H1 (cell line): ENCODE measurements at regions not wholly inside any gene's neighbourhood (a gene's known extent, or its start where the extent isn't known, plus 50 kb on each side); places are given as distances from the start of the nearest gene placed in this dataset.

ENCODE experiments used
- CTCF ChIA-PET: fragments of 300-600 bp; sonication (Branson Sonifier 250); formaldehyde crosslinking; loops from one replicate; lab custom pipeline; 2021; ENCODE audit not compliant: partially characterized antibody; lab: Charles Lee
- POLR2A ChIA-PET: fragments of 300-600 bp; sonication (Branson Sonifier 250); formaldehyde crosslinking; loops from one replicate; lab custom pipeline; 2021; ENCODE audit warnings: inconsistent platforms; ENCODE audit not compliant: partially characterized antibody; lab: Charles Lee
- DNase-seq, 2 experiments: peaks; one replicate each; pipeline versions ENCODE4 v3.0.0 to v3.0.0-alpha.2; 2010 to 2022; ENCODE audit warnings: low spot score in 2 of 2, low read depth in 1 of 2, mixed read lengths in 1 of 2
- FAIRE-seq: peaks from 2 replicates; lab custom pipeline; 2011; peaks lifted over from hg19 to GRCh38; lab: Jason Lieb, UNC
- H2AFZ ChIP-seq: 2 replicates; pipeline ENCODE4 v1.8.1; 2012; ENCODE audit warnings: low read length, inconsistent platforms
- H2AK5ac ChIP-seq: 2 replicates; pipeline ENCODE4 v1.6.1; 2013; ENCODE audit warnings: low read depth, low read length
- H2BK120ac ChIP-seq: replicated peaks from 2 replicates; pipeline ENCODE3; 2013; ENCODE audit warnings: low read depth, low read length, inconsistent platforms
- H2BK12ac ChIP-seq: 2 replicates; pipeline ENCODE4 v1.6.1; 2013; ENCODE audit warnings: low read depth, low read length
- H2BK15ac ChIP-seq: 2 replicates; pipeline ENCODE4 v1.6.1; 2013; ENCODE audit warnings: low read length
- H2BK20ac ChIP-seq: 2 replicates; pipeline ENCODE4 v1.6.1; 2013; ENCODE audit warnings: low read length
- H2BK5ac ChIP-seq: 2 replicates; pipeline ENCODE4 v1.6.1; 2013; ENCODE audit warnings: low read depth, low read length
- H3K14ac ChIP-seq: 2 replicates; pipeline ENCODE4 v1.6.1; 2013; ENCODE audit warnings: inconsistent platforms; ENCODE audit not compliant: insufficient read length
- H3K18ac ChIP-seq: 2 replicates; pipeline ENCODE4 v1.6.1; 2013; ENCODE audit warnings: low read length; ENCODE audit errors: extremely low read depth
- H3K23ac ChIP-seq: 2 replicates; pipeline ENCODE4 v1.6.1; 2013; ENCODE audit warnings: inconsistent platforms; ENCODE audit not compliant: insufficient read length
- H3K23me2 ChIP-seq: 2 replicates; pipeline ENCODE4 v1.6.1; 2013; ENCODE audit warnings: low read depth, low read length
- H3K27ac ChIP-seq: 2 replicates; pipeline ENCODE4 v1.6.1; 2011; ENCODE audit warnings: low read depth, low read length, inconsistent platforms
- H3K27me3 ChIP-seq, 4 experiments: replicated peaks in 1 of 4; 1 replicate in 1 of 4; 2 replicates in 3 of 4; pipeline versions ENCODE4 v1.6.1 to v1.8.1; 2011 to 2013; ENCODE audit warnings: low read length in 3 of 4, mild to moderate bottlenecking in 3 of 4, inconsistent platforms in 2 of 4, mixed read lengths in 2 of 4, moderate library complexity in 1 of 4; ENCODE audit not compliant: control insufficient read depth in 3 of 4, insufficient read depth in 3 of 4; ENCODE audit errors: extremely low read depth in 1 of 4
- H3K36me3 ChIP-seq, 4 experiments: 2 replicates each; pipeline versions ENCODE4 v1.6.1 to v1.8.1; 2011 to 2013; ENCODE audit warnings: mild to moderate bottlenecking in 4 of 4, low read length in 3 of 4, moderate library complexity in 2 of 4, control low read depth in 1 of 4, inconsistent platforms in 1 of 4; ENCODE audit not compliant: insufficient read depth in 4 of 4, control insufficient read depth in 2 of 4
- H3K4ac ChIP-seq: replicated peaks from 2 replicates; pipeline ENCODE3; 2013; ENCODE audit warnings: low read length, low read depth, mixed read lengths, inconsistent platforms; ENCODE audit not compliant: insufficient read length
- H3K4me1 ChIP-seq, 4 experiments: replicated peaks in 1 of 4; 1 replicate in 1 of 4; 2 replicates in 3 of 4; pipeline versions ENCODE4 v1.6.1 to v1.8.1; 2011 to 2013; ENCODE audit warnings: low read length in 3 of 4, inconsistent platforms in 2 of 4, mixed read lengths in 1 of 4; ENCODE audit not compliant: insufficient read depth in 4 of 4, control insufficient read depth in 3 of 4
- H3K4me2 ChIP-seq, 2 experiments: 2 replicates each; pipeline versions ENCODE4 v1.6.1 to v1.8.1; 2011 to 2013; ENCODE audit warnings: low read depth in 2 of 2, low read length in 2 of 2, control low read depth in 1 of 2, inconsistent platforms in 1 of 2, mild to moderate bottlenecking in 1 of 2; ENCODE audit not compliant: insufficient read depth in 1 of 2
- H3K4me3 ChIP-seq, 4 experiments: fragments of 200-600, 300-600 bp in 1 of 4; sonication (generic), shearing (Covaris generic), sonication (Bioruptor Twin) in 1 of 4; 2 replicates each; pipeline versions ENCODE4 v1.5.1 to v1.8.1; 2011 to 2016; ENCODE audit warnings: low read length in 4 of 4, low read depth in 3 of 4, control low read depth in 2 of 4, inconsistent platforms in 2 of 4, mild to moderate bottlenecking in 2 of 4, mixed read lengths in 1 of 4, moderate library complexity in 1 of 4; ENCODE audit not compliant: insufficient read depth in 2 of 4; ENCODE audit errors: extremely low read depth in 1 of 4
- H3K56ac ChIP-seq: replicated peaks from 2 replicates; pipeline ENCODE3; 2013; ENCODE audit warnings: low read depth, mild to moderate bottlenecking, mixed read lengths, low read length, inconsistent platforms; ENCODE audit not compliant: insufficient read length
- H3K79me1 ChIP-seq: 2 replicates; pipeline ENCODE4 v1.6.1; 2013; ENCODE audit warnings: low read depth, low read length, control low read depth
- H3K79me2 ChIP-seq, 2 experiments: 2 replicates each; pipeline versions ENCODE4 v1.6.1 to v1.8.1; 2012 to 2013; ENCODE audit warnings: low read length in 2 of 2, mild to moderate bottlenecking in 2 of 2, inconsistent platforms in 1 of 2; ENCODE audit not compliant: insufficient read depth in 2 of 2, control insufficient read depth in 1 of 2
- H3K9ac ChIP-seq, 4 experiments: replicated peaks in 1 of 4; 1 replicate in 1 of 4; 2 replicates in 3 of 4; pipeline versions ENCODE4 v1.6.1 to v1.8.1; 2011 to 2013; ENCODE audit warnings: low read depth in 3 of 4, low read length in 3 of 4, control low read depth in 2 of 4, mild to moderate bottlenecking in 2 of 4, moderate library complexity in 2 of 4, inconsistent platforms in 1 of 4; ENCODE audit errors: extremely low read depth in 1 of 4
- H3K9me3 ChIP-seq, 2 experiments: 2 replicates each; pipeline versions ENCODE4 v1.6.1 to v1.8.1; 2012 to 2013; ENCODE audit warnings: mild to moderate bottlenecking in 2 of 2, moderate library complexity in 2 of 2, control low read depth in 1 of 2, inconsistent platforms in 1 of 2, low read depth in 1 of 2, low read length in 1 of 2, mixed read lengths in 1 of 2; ENCODE audit not compliant: insufficient read depth in 2 of 2
- H4K20me1 ChIP-seq, 2 experiments: replicated peaks in 1 of 2; 2 replicates each; pipeline versions ENCODE3 to v1.8.1; 2011 to 2013; ENCODE audit warnings: inconsistent platforms in 2 of 2, low read length in 2 of 2, mild to moderate bottlenecking in 1 of 2; ENCODE audit not compliant: insufficient read depth in 2 of 2, control insufficient read depth in 1 of 2
- H4K5ac ChIP-seq: 2 replicates; pipeline ENCODE4 v1.6.1; 2013; ENCODE audit warnings: low read length, low read depth, mixed read lengths, inconsistent platforms; ENCODE audit not compliant: insufficient read length
- H4K8ac ChIP-seq: 2 replicates; pipeline ENCODE4 v1.8.0; 2013; ENCODE audit warnings: mild to moderate bottlenecking, moderate library complexity, low read length, inconsistent platforms; ENCODE audit not compliant: insufficient read depth; ENCODE audit errors: extremely low read depth
- H4K91ac ChIP-seq: replicated peaks from 2 replicates; pipeline ENCODE3; 2013; ENCODE audit warnings: low read length, mixed read lengths, inconsistent platforms; ENCODE audit not compliant: insufficient read length
- RAD21 ChIP-seq, 2 experiments: IDR thresholded peaks in 1 of 2; conservative IDR thresholded peaks in 1 of 2; 2 replicates each; pipeline ENCODE4 v1.6.1; 2011; ENCODE audit warnings: low read depth in 2 of 2, low read length in 2 of 2, improper control_type of control experiment in 1 of 2, inconsistent platforms in 1 of 2, mild to moderate bottlenecking in 1 of 2, moderate library complexity in 1 of 2
- TEAD4 ChIP-seq: IDR thresholded peaks from 2 replicates; pipeline ENCODE4 v1.6.1; 2012; ENCODE audit warnings: low read depth, low read length, inconsistent platforms, mixed read lengths
- WGBS, 2 experiments: shearing (Covaris generic) in 1 of 2; methylation state at CpG; one replicate each; pipeline versions ENCODE4 v1.1.6 to v1.1.7; 2013 to 2015; ENCODE audit warnings: low lambda C conversion rate in 2 of 2, mixed read lengths in 2 of 2, inconsistent platforms in 1 of 2, low coverage in 1 of 2, missing lambda C conversion rate in 1 of 2; ENCODE audit not compliant: insufficient replicate concordance in 2 of 2, insufficient coverage in 1 of 2, insufficient read length in 1 of 2; ENCODE audit errors: extremely low coverage in 1 of 2, missing lambda C conversion rate in 1 of 2; 5-methylcytosine and 5-hydroxymethylcytosine counted together
- TF ChIP-seq, protein P1 (sequence below), 3 experiments: IDR thresholded peaks; 1 replicate in 2 of 3; 2 replicates in 1 of 3; pipeline versions ENCODE4 v1.5.1 to v1.6.1; 2011; ENCODE audit warnings: low read length in 3 of 3, mild to moderate bottlenecking in 3 of 3, inconsistent platforms in 2 of 3, low read depth in 1 of 3, moderate library complexity in 1 of 3; ENCODE audit not compliant: insufficient read depth in 1 of 3; ENCODE audit errors: control extremely low read depth in 1 of 3

DNA sequence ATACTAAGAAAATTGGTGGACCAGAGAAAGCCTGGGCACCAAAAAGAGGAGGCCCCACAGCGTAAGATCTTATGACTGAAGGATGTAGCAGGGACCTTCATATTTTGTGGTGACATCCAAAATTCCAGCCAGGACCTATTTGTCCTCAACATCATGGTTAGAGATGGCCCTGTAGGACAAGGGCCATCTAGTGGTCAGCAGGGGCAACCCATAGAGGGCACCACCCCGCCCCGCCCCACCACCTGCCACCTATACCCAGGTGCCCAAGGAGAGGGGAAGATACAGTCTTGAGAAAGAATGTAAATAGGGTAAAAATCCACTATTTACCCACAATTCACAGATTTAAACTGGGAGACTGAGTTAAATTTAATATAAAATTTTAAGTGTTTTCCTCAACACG is 59.6 kb upstream of the TMEM163 start:
- ChIA-PET POLR2A (no interaction called here), CTCF (interaction anchor here (0.7 to 1.7 kb wide), 13 partner anchors 9 to 311 kb away, joined by 3 to 6 read pairs (median 4); no protein-coding TSS in a partner anchor)
- Histone ChIP-seq H3K14ac (no peak overlapping the region), H3K4me3 (no peak overlapping the region), H3K4me2 (no peak overlapping the region), H3K4ac (no peak overlapping the region), H3K79me2 (0 out of 4 replicates have a peak, but pooled peaks cover 0 to 3% of the 10 kb centered on the region in 2 experiments), H3K27ac (no peak overlapping the region), H3K27me3 (no peaks in the 10 kb centered on the region), H3K4me1 (peaks cover 2 to 6% (median 5%) of the 10 kb centered on the region in 4 experiments; a peak in 6 of 7 replicates), H3K79me1 (no peaks in the 10 kb centered on the region), H3K23ac (no peak overlapping the region), H3K23me2 (no peaks in the 10 kb centered on the region), H2BK120ac (no peak overlapping the region), H3K18ac (no peak overlapping the region), H4K91ac (no peak overlapping the region), H2BK20ac (no peak overlapping the region), H4K20me1 (no peaks in the 10 kb centered on the region), H3K56ac (no peak overlapping the region), H2AFZ (no peak overlapping the region), H2BK5ac (no peak overlapping the region), H2BK15ac (no peak overlapping the region), H4K5ac (no peak overlapping the region), H3K36me3 (no peaks in the 10 kb centered on the region), H3K9me3 (no peaks in the 10 kb centered on the region), H2BK12ac (no peak overlapping the region), H2AK5ac (no peak overlapping the region), H3K9ac (no peak overlapping the region), H4K8ac (no peak overlapping the region)
- FAIRE-seq (no peak), DNase-seq (no peak)
- TF ChIP-seq RAD21 (IDR thresholded peaks at IDR 0.05 in 1 of 2, conservative IDR thresholded peaks at IDR 0.05 in 1 of 2; ENCODE audit: low read depth in 2 of 2, low read length in 2 of 2) (peak; percentile 47 to 69), TEAD4 (no peak)
- TF ChIP-seq, protein P1, sequence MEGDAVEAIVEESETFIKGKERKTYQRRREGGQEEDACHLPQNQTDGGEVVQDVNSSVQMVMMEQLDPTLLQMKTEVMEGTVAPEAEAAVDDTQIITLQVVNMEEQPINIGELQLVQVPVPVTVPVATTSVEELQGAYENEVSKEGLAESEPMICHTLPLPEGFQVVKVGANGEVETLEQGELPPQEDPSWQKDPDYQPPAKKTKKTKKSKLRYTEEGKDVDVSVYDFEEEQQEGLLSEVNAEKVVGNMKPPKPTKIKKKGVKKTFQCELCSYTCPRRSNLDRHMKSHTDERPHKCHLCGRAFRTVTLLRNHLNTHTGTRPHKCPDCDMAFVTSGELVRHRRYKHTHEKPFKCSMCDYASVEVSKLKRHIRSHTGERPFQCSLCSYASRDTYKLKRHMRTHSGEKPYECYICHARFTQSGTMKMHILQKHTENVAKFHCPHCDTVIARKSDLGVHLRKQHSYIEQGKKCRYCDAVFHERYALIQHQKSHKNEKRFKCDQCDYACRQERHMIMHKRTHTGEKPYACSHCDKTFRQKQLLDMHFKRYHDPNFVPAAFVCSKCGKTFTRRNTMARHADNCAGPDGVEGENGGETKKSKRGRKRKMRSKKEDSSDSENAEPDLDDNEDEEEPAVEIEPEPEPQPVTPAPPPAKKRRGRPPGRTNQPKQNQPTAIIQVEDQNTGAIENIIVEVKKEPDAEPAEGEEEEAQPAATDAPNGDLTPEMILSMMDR (IDR thresholded peaks at IDR 0.05; ENCODE audit: control extremely low read depth in 1 of 3, insufficient read depth in 1 of 3, low read depth in 1 of 3, low read length in 3 of 3): peak; percentile 70 to 77 (median 75)
- 76% methylated on average over 4 of the region's 4 CpGs; no CpG with 5 or more reads in 1 of the 2 experiments for WGBS, 2 experiments
